SIG-M5 treated with dmso at 0.1 percent for 504 hours (cell line): ENCODE measurements at regions not wholly inside any gene's neighbourhood (a gene's known extent, or its start where the extent isn't known, plus 50 kb on each side); places are given as distances from the start of the nearest gene placed in this dataset.
"Not testable (repeated sequence)": the region's sequence is repeated elsewhere in the genome, so short reads cannot be mapped to it uniquely, and the experiment has no call there.

ENCODE experiments used
- DNase-seq: peaks from one replicate; lab custom pipeline; 2025; ENCODE audit not compliant: unreplicated experiment; lab: John Stamatoyannopoulos, UW

GRCh38 chr14:36418937-36419336 lies 98.5 kb upstream of the MBIP start:
- no peak for DNase-seq

GRCh38 chr14:36411951-36412350 lies 91.5 kb upstream of the MBIP start:
- DNase-seq: not testable (repeated sequence)

GRCh38 chr14:36408388-36408787 lies 88.0 kb upstream of the MBIP start:
- DNase-seq: peak; percentile 19

- DNase-seq: no peak
Observed at GRCh38 chr14:36405589-36406274, 85.3 kb upstream of the MBIP start.

GRCh38 chr14:36402867-36403266 lies 82.4 kb upstream of the MBIP start:
- no peak for DNase-seq

- no peak for DNase-seq
Observed at GRCh38 chr14:36398463-36399291, 78.2 kb upstream of the MBIP start.

- DNase-seq: no peak
Observed at GRCh38 chr14:36397357-36397756, 76.9 kb upstream of the MBIP start.

- DNase-seq: no peak
Observed at GRCh38 chr14:36396798-36397197, 76.4 kb upstream of the MBIP start.

GRCh38 chr14:36394593-36394992 lies 74.2 kb upstream of the MBIP start:
- no peak for DNase-seq

GRCh38 chr14:36390718-36391117 lies 70.3 kb upstream of the MBIP start:
- no peak for DNase-seq

GRCh38 chr14:36383767-36384431 lies 63.5 kb upstream of the MBIP start:
- DNase-seq: peak; percentile 10

- peak; percentile 72 for DNase-seq
Observed at GRCh38 chr14:36373982-36374673, 53.7 kb upstream of the MBIP start.
